ENCODE measurements at regions not wholly inside any gene's neighbourhood (a gene's known extent, or its start where the extent isn't known, plus 50 kb on each side); places are given as distances from the start of the nearest gene placed in this dataset.
"Not testable (repeated sequence)": the region's sequence is repeated elsewhere in the genome, so short reads cannot be mapped to it uniquely, and the experiment has no call there.

DNA sequence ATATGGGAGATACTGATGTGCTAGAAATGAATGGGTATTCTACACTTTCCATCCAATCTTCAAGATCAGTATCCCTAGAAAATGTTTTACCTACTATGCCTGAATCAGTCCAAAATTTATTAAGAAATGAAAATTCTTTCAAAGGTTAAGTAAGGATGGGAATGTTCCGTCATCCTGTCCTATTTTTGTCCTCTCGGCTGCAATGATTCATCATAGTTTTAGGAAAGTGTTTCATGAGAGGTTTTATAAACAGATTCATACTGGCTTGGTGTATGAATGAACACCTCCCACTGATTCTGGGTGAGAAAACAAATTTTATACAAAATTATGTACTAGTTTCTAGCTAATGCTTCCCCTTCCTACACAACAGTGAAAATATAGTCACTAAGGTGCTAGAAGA, 504.6 kb upstream of the NR5A2 start:
- peak; percentile 26 for DNase-seq (ENCODE audit: low read depth)

- peak; percentile 5 for DNase-seq (ENCODE audit: low read depth)
Measured at GRCh38 chr1:199529324-199529723, 498.2 kb upstream of the NR5A2 start.

- DNase-seq (ENCODE audit: low read depth): not testable (repeated sequence)
Measured at GRCh38 chr1:199533361-199533760, 494.1 kb upstream of the NR5A2 start.

DNA sequence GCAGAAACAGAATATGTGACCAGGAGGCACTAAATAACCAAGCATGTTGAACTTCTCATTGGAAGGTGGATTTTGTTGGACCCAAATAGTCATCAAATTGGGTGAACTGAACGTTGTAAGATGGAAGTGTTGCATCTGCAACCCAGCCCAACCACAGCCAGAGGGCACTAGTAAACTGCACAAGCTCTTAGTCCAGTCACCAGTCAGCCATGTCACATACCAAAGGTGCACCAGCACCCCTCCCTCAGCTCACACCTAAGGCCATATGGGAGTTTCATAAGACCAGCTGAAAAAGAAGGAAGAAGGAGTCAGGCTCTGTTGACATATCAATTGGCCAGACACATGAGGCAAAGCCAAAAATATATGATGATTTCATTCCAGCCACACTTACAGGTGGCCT, 481.7 kb upstream of the NR5A2 start:
- DNase-seq (ENCODE audit: low read depth): no peak

- no peak for DNase-seq (ENCODE audit: low read depth)
Measured at GRCh38 chr1:199546323-199546722, 481.2 kb upstream of the NR5A2 start.

- DNase-seq (ENCODE audit: low read depth): no peak
Measured at GRCh38 chr1:199549421-199549820, 478.1 kb upstream of the NR5A2 start.

- peak; percentile 20 for DNase-seq (ENCODE audit: low read depth)
Measured at GRCh38 chr1:199550199-199551065, 477.1 kb upstream of the NR5A2 start.

GRCh38 chr1:199551967-199552565, 475.4 kb upstream of the NR5A2 start:
- DNase-seq (ENCODE audit: low read depth): peak; percentile 60

GRCh38 chr1:199553104-199553503, 474.4 kb upstream of the NR5A2 start:
- no peak for DNase-seq (ENCODE audit: low read depth)

GRCh38 chr1:199561334-199561733, 466.2 kb upstream of the NR5A2 start:
- DNase-seq (ENCODE audit: low read depth): no peak

DNA sequence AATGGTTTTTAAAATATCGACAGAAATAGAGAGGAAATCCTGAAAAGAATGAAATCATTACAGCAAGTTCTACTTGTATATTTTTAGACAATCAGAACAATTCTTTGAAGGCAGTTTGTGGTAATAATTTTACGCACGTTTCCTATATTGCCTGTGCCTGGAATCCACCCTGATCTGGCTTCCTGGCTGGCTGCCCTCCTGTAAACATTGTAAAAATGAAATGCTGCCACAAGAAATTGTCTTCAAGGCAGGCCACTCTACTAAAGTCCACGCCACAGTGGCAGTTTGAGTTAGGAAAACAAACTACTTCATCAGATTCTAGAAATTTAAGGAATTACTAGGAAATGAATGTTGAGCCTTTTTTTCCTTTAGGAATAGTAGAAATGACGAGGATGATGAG, 454.5 kb upstream of the NR5A2 start:
- no peak for DNase-seq (ENCODE audit: low read depth)

DNA sequence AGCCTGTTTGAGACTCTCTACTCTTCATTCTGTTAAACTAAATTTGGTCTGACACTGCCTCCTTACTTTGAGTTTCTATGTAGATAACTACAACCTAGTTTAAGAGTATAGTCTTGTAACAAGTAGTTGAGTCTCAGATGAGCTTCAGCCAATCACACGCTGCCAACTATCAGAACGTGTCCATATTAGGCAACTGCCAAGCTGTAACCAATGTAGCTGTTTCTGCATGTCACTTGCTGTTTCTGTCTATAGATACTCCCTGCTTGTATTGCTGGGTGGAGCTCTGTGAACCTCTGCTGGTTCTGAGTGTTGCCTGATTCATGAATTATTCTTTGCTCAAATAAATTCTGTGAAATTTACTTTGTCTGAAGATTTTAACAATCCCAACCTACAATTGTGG, 452.6 kb upstream of the NR5A2 start:
- no peak for DNase-seq (ENCODE audit: low read depth)

- DNase-seq (ENCODE audit: low read depth): no peak
Measured at GRCh38 chr1:199580300-199580699, 447.2 kb upstream of the NR5A2 start.

- no peak for DNase-seq (ENCODE audit: low read depth)
Measured at GRCh38 chr1:199585392-199585791, 442.1 kb upstream of the NR5A2 start.

DNA sequence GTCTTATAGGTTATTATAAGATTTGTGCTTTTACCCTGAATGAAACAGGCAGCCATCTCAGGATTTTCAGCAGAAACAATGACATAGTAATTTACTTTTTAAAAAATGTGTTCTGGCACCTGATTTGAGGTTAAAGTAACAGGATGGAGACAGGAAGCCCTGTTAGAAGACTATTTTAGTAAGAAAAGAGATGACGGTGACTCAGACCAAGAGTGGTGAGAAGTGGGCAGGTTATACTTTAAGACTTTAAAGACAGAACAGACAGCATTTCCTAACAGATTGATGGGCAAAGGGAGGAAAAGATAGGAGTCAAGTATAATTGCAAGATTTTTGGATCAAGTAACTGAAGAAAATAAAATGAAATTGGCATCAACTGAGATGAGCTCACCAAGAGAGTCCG, 436.8 kb upstream of the NR5A2 start:
- DNase-seq (ENCODE audit: low read depth): no peak

DNA sequence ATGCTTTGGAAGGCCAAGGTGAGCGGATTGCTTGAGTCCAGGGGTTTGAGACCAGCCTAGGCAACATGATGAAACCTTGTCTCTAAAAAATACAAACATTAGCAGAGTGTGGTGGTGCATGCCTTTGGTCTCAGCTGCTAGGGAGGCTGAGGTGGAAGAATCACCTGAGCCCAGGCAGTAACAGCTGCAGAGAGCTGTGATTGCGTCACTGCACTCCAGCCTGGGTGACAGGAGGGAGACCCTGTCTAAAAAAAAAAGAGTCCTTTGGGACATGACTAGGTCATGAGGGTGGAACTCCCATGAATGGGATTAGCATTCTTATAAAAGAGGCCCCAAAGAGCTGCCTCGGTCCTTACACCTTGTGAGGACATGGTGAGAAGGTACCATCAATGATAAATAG, 436.0 kb upstream of the NR5A2 start:
- DNase-seq (ENCODE audit: low read depth): no peak

- DNase-seq (ENCODE audit: low read depth): no peak
Measured at GRCh38 chr1:199593475-199593874, 434.0 kb upstream of the NR5A2 start.

GRCh38 chr1:199596448-199596847, 431.1 kb upstream of the NR5A2 start:
- DNase-seq (ENCODE audit: low read depth): not testable (repeated sequence)

DNA sequence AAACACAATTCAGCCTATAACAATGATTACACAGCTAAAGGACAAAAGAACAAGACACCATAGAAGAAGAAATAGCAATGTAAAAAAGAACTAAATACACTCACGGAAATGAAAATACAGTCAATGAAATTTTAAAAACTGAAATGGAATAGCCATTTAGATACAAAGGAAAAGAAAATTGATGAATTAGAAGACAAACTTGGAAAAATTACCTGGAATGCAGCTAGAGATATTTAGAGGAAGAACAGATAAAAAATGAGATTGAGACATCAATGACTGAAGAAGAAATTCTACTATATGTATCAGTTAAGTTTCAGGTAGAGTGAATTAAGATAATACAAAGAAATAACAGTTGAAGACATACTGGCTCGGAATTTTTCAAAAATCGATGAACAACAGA, 430.4 kb upstream of the NR5A2 start:
- no peak for DNase-seq (ENCODE audit: low read depth)

DNA sequence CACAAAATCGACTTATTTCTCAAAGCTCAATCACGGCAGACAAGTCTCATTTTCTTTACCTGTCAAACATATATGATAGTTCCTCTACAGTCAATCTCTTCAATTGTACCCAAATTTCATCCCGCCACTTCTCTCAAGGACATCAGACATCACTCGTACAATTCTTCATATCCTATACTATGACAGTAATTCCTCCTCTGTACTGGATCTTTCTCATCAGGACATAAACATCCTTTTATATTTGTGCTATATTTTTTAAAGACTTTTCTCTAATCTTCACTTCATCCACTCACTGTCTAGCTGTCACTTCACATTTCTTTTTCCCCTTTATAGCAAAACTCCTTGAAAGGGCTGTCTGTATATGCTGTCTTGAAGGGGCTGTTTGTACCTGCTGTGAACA, 419.1 kb upstream of the NR5A2 start:
- no peak for DNase-seq (ENCODE audit: low read depth)

GRCh38 chr1:199612976-199613774, 414.3 kb upstream of the NR5A2 start:
- no peak for DNase-seq (ENCODE audit: low read depth)

DNA sequence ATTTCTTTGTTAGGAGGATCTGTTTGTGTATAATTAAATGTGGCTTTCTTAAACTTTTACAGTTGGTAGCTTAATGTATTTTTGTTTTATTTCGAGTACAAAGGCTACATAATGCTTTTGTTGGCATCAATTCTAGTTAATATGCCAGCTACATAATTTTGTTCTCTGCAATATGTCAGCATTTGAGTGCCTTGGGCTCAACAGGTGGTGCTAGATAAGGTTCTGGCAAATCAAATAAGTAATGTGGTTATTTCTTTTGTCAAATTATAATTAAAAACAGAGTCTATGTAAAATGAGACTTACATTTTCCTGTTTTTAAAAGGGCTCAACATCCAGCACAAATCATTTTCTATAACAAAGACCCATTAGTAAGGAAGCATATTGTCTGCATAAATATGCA, 410.6 kb upstream of the NR5A2 start:
- no peak for DNase-seq (ENCODE audit: low read depth)

DNA sequence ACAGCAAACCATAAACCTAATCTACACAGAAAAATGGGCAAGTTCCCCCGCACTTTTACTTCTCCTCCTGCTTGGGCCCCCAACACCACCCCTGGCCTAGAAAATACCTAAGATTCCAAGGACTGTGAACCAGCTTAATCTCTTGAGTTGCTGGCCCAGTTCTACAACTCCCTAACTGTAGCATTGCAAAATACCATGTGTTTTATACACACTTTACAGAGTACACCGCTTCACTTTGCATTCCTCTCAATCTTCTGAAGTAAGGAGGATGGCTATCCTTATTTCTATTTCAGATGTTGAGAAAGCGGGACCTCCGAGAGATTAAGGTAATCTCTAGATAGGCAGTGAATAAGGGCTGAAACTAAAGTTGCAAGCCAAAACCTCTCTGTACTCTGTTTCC, 408.3 kb upstream of the NR5A2 start:
- no peak for DNase-seq (ENCODE audit: low read depth)

Data from fibroblast of gingiva (primary cell).